Ascending aorta (tissue), 2 donors: ENCODE measurements at regions not wholly inside any gene's neighbourhood (a gene's known extent, or its start where the extent isn't known, plus 50 kb on each side); places are given as distances from the start of the nearest gene placed in this dataset.

Experiments
- DNase-seq, 2 donors: peaks; one replicate each; pipeline ENCODE4 v3.0.0-alpha.2; 2019; ENCODE audit warnings: low spot score in 2 of 2
- H3K27ac ChIP-seq, 2 donors: fragments of 200-600 bp; sonication (generic); one replicate each; pipeline ENCODE4 v1.5.1; 2016 to 2017; ENCODE audit warnings: mild to moderate bottlenecking in 1 of 2
- H3K27me3 ChIP-seq: fragments of 200-600 bp; sonication (generic); one replicate; pipeline ENCODE4 v1.5.1; 2017
- H3K36me3 ChIP-seq, 2 donors: fragments of 200-600 bp; sonication (generic); one replicate each; pipeline ENCODE4 v1.5.1; 2016
- H3K4me1 ChIP-seq, 2 donors: fragments of 200-600 bp; sonication (generic); one replicate each; pipeline ENCODE4 v1.5.1; 2016 to 2017; ENCODE audit warnings: mild to moderate bottlenecking in 1 of 2
- H3K4me3 ChIP-seq, 2 donors: fragments of 200-600 bp; sonication (generic); one replicate each; pipeline ENCODE4 v1.5.1; 2016 to 2017; ENCODE audit warnings: mild to moderate bottlenecking in 1 of 2
- H3K9me3 ChIP-seq, 2 donors: fragments of 200-600 bp; sonication (generic); one replicate each; pipeline ENCODE4 v1.5.1; 2016
- CTCF ChIP-seq, 3 experiments: fragments of 200-600 bp in 2 of 3; fragments of 450-650 bp in 1 of 3; sonication (generic) in 2 of 3; IDR thresholded peaks; one replicate each; pipeline ENCODE4 v1.5.1; 2016 to 2019; ENCODE audit warnings: antibody characterized with exemption in 3 of 3, mild to moderate bottlenecking in 1 of 3, moderate library complexity in 1 of 3
- intact Hi-C: fragments of 100-400 bp; cut with DNase I; formaldehyde crosslinking; loops from one replicate; pipeline ENCODE4 v1.15.1; 2023

- no peaks in the 10 kb centered on the region for H3K27me3 ChIP-seq
- no peaks in the 10 kb centered on the region for H3K9me3 ChIP-seq
- no peaks in the 10 kb centered on the region for H3K36me3 ChIP-seq
- intact Hi-C loops = no loop called here
- no peak overlapping the region for H3K4me3 ChIP-seq
- no peak overlapping the region for H3K27ac ChIP-seq
- peaks cover 3 to 12% of the 10 kb centered on the region in 2 donors for H3K4me1 ChIP-seq
- no peak for TF ChIP-seq CTCF (IDR thresholded peaks at IDR 0.05)
- DNase-seq = no peak
Observed at GRCh38 chr6:44044940-44045671, 82.1 kb downstream of the MRPL14 start.

- Histone ChIP-seq H3K27me3 (no peaks in the 10 kb centered on the region), H3K4me3 (no peak overlapping the region), H3K36me3 (no peaks in the 10 kb centered on the region), H3K9me3 (no peaks in the 10 kb centered on the region), H3K4me1 (peaks cover 3 to 12% of the 10 kb centered on the region in 2 donors), H3K27ac (no peak overlapping the region)
- DNase-seq = no peak
- intact Hi-C loops = no loop called here
- TF ChIP-seq CTCF (IDR thresholded peaks at IDR 0.05) = no peak
Observed at GRCh38 chr6:44044154-44044539, 83.1 kb downstream of the MRPL14 start.

- Histone ChIP-seq H3K9me3 (no peaks in the 10 kb centered on the region), H3K36me3 (no peaks in the 10 kb centered on the region), H3K27me3 (no peaks in the 10 kb centered on the region), H3K4me3 (no peak overlapping the region), H3K27ac (peak overlapping the region in 1 of 2 donors; percentile 22), H3K4me1 (peaks cover 3 to 12% of the 10 kb centered on the region in 2 donors)
- DNase-seq = no peak
- intact Hi-C loops = no loop called here
- TF ChIP-seq CTCF (IDR thresholded peaks at IDR 0.05) = no peak
Observed at GRCh38 chr6:44043479-44044153, 83.6 kb downstream of the MRPL14 start.

- no peak for DNase-seq
- Histone ChIP-seq H3K36me3 (no peaks in the 10 kb centered on the region), H3K4me1 (peaks cover 3 to 12% of the 10 kb centered on the region in 2 donors), H3K9me3 (no peaks in the 10 kb centered on the region), H3K27me3 (no peaks in the 10 kb centered on the region), H3K4me3 (no peak overlapping the region), H3K27ac (peak overlapping the region in 1 of 2 donors; percentile 22)
- no peak for TF ChIP-seq CTCF (IDR thresholded peaks at IDR 0.05)
- intact Hi-C loops = no loop called here
Observed at GRCh38 chr6:44042989-44043478, 84.2 kb downstream of the MRPL14 start.

- Histone ChIP-seq H3K27me3 (no peaks in the 10 kb centered on the region), H3K9me3 (no peaks in the 10 kb centered on the region), H3K27ac (peak overlapping the region in 1 of 2 donors; percentile 22), H3K4me1 (peaks cover 3 to 12% of the 10 kb centered on the region in 2 donors), H3K36me3 (no peaks in the 10 kb centered on the region), H3K4me3 (no peak overlapping the region)
- intact Hi-C loops = no loop called here
- TF ChIP-seq CTCF (IDR thresholded peaks at IDR 0.05) = no peak
- DNase-seq = no peak
Observed at GRCh38 chr6:44042261-44042988, 84.8 kb downstream of the MRPL14 start.
